GM18951 (cell line): ENCODE measurements at regions not wholly inside any gene's neighbourhood (a gene's known extent, or its start where the extent isn't known, plus 50 kb on each side); places are given as distances from the start of the nearest gene placed in this dataset.

Source experiments
- POLR2A ChIP-seq: IDR thresholded peaks from 4 replicates; pipeline ENCODE4 v1.6.1; 2011; ENCODE audit warnings: mild to moderate bottlenecking; ENCODE audit not compliant: insufficient read length, insufficient read depth; ENCODE audit errors: extremely low read depth
- in situ Hi-C: fragments of 300-500 bp; cut with MboI; formaldehyde crosslinking; loops from one replicate; pipeline ENCODE4 v1.12.0; 2022; ENCODE audit warnings: low sequenced_read_pairs, mixed read lengths, inconsistent platforms; ENCODE audit not compliant: unreplicated experiment

GRCh38 chrX:13933851-13934250, 95.8 kb downstream of the GEMIN8 start:
- TF ChIP-seq POLR2A, result no peak
- in situ Hi-C loops, result no loop called here

- in situ Hi-C loops, result no loop called here
- no peak for TF ChIP-seq POLR2A
Measured at GRCh38 chrX:13933352-13933751, 96.3 kb downstream of the GEMIN8 start.

- no peak for TF ChIP-seq POLR2A
- in situ Hi-C loops, result no loop called here
Measured at GRCh38 chrX:13932416-13932815, 97.3 kb downstream of the GEMIN8 start.

- TF ChIP-seq POLR2A, result no peak
- in situ Hi-C loops, result no loop called here
Measured at GRCh38 chrX:13927175-13927574, 102.5 kb downstream of the GEMIN8 start.

GRCh38 chrX:13923845-13924244, 105.8 kb downstream of the GEMIN8 start:
- no peak for TF ChIP-seq POLR2A
- in situ Hi-C loops, result no loop called here

GRCh38 chrX:13923289-13923688, 106.4 kb upstream of the GPM6B start:
- no peak for TF ChIP-seq POLR2A
- in situ Hi-C loops, result no loop called here

- in situ Hi-C loops, result no loop called here
- no peak for TF ChIP-seq POLR2A
Measured at GRCh38 chrX:13917507-13917906, 100.6 kb upstream of the GPM6B start.

GRCh38 chrX:13911586-13911985, 94.7 kb upstream of the GPM6B start:
- in situ Hi-C loops, result no loop called here
- no peak for TF ChIP-seq POLR2A

GRCh38 chrX:13906093-13906492, 89.2 kb upstream of the GPM6B start:
- no peak for TF ChIP-seq POLR2A
- in situ Hi-C loops, result no loop called here

GRCh38 chrX:13903405-13903804, 86.5 kb upstream of the GPM6B start:
- no peak for TF ChIP-seq POLR2A
- in situ Hi-C loops, result no loop called here

- TF ChIP-seq POLR2A, result no peak
- in situ Hi-C loops, result no loop called here
Measured at GRCh38 chrX:13902406-13902805, 85.5 kb upstream of the GPM6B start.

GRCh38 chrX:13901354-13901753, 84.5 kb upstream of the GPM6B start:
- TF ChIP-seq POLR2A, result no peak
- in situ Hi-C loops, result no loop called here

- in situ Hi-C loops, result no loop called here
- TF ChIP-seq POLR2A, result no peak
Measured at GRCh38 chrX:13900351-13900750, 83.5 kb upstream of the GPM6B start.

GRCh38 chrX:13899607-13900006, 82.7 kb upstream of the GPM6B start:
- in situ Hi-C loops, result loop anchor here (10.0 kb wide), 1 partner anchor 125 kb away; the partner anchor contains the start of gene GEMIN8

GRCh38 chrX:13898603-13899002, 81.7 kb upstream of the GPM6B start:
- no peak for TF ChIP-seq POLR2A
- in situ Hi-C loops, result loop anchor here (10.0 kb wide), 1 partner anchor 126 kb away; the partner anchor contains the start of gene GEMIN8

More at GRCh38 chrX:13899607-13900006, 82.7 kb upstream of the GPM6B start:
- TF ChIP-seq POLR2A, result no peak
